ENCODE measurements at regions not wholly inside any gene's neighbourhood (a gene's known extent, or its start where the extent isn't known, plus 50 kb on each side); places are given as distances from the start of the nearest gene placed in this dataset.

- DNase-seq (ENCODE audit: extremely low read depth, low read depth, low spot score): peak; percentile 9
These were observed 695.6 kb downstream of the TSN start for GRCh38 chr2:122451040-122451439.

GRCh38 chr2:122451697-122452096 is 696.2 kb downstream of the TSN start:
- DNase-seq (ENCODE audit: extremely low read depth, low read depth, low spot score): no peak

- DNase-seq (ENCODE audit: extremely low read depth, low read depth, low spot score): no peak
These were observed 713.7 kb downstream of the TSN start for GRCh38 chr2:122469147-122469546.

GRCh38 chr2:122471753-122472152 is 716.3 kb downstream of the TSN start:
- no peak for DNase-seq (ENCODE audit: extremely low read depth, low read depth, low spot score)

GRCh38 chr2:122478117-122478516 is 722.7 kb downstream of the TSN start:
- DNase-seq (ENCODE audit: extremely low read depth, low read depth, low spot score): no peak

GRCh38 chr2:122478771-122479170 is 723.3 kb downstream of the TSN start:
- no peak for DNase-seq (ENCODE audit: extremely low read depth, low read depth, low spot score)

- no peak for DNase-seq (ENCODE audit: extremely low read depth, low read depth, low spot score)
These were observed 725.2 kb downstream of the TSN start for GRCh38 chr2:122480501-122481243.

- DNase-seq (ENCODE audit: extremely low read depth, low read depth, low spot score): no peak
These were observed 725.8 kb downstream of the TSN start for GRCh38 chr2:122481244-122481622.

GRCh38 chr2:122481717-122482116 is 726.3 kb downstream of the TSN start:
- DNase-seq (ENCODE audit: extremely low read depth, low read depth, low spot score): no peak

- DNase-seq (ENCODE audit: extremely low read depth, low read depth, low spot score): no peak
These were observed 730.6 kb downstream of the TSN start for GRCh38 chr2:122486086-122486485.

GRCh38 chr2:122486705-122487415 is 731.4 kb downstream of the TSN start:
- no peak for DNase-seq (ENCODE audit: extremely low read depth, low read depth, low spot score)

GRCh38 chr2:122491011-122491410 is 735.6 kb downstream of the TSN start:
- no peak for DNase-seq (ENCODE audit: extremely low read depth, low read depth, low spot score)

GRCh38 chr2:122500316-122501105 is 745.1 kb downstream of the TSN start:
- no peak for DNase-seq (ENCODE audit: extremely low read depth, low read depth, low spot score)

- DNase-seq (ENCODE audit: extremely low read depth, low read depth, low spot score): no peak
These were observed 751.2 kb downstream of the TSN start for GRCh38 chr2:122506620-122507019.

GRCh38 chr2:122507261-122507660 is 751.8 kb downstream of the TSN start:
- DNase-seq (ENCODE audit: extremely low read depth, low read depth, low spot score): no peak

- no peak for DNase-seq (ENCODE audit: extremely low read depth, low read depth, low spot score)
These were observed 756.6 kb downstream of the TSN start for GRCh38 chr2:122512091-122512490.

- no peak for DNase-seq (ENCODE audit: extremely low read depth, low read depth, low spot score)
These were observed 759.1 kb downstream of the TSN start for GRCh38 chr2:122514451-122514996.

GRCh38 chr2:122515731-122516290 is 760.4 kb downstream of the TSN start:
- no peak for DNase-seq (ENCODE audit: extremely low read depth, low read depth, low spot score)

- DNase-seq (ENCODE audit: extremely low read depth, low read depth, low spot score): no peak
These were observed 761.3 kb downstream of the TSN start for GRCh38 chr2:122516775-122517174.

GRCh38 chr2:122519366-122519765 is 763.9 kb downstream of the TSN start:
- no peak for DNase-seq (ENCODE audit: extremely low read depth, low read depth, low spot score)
